ENCODE measurements at regions not wholly inside any gene's neighbourhood (a gene's known extent, or its start where the extent isn't known, plus 50 kb on each side); places are given as distances from the start of the nearest gene placed in this dataset.

- TF ChIP-seq POLR2AphosphoS5 (IDR thresholded peaks at IDR 0.05; ENCODE audit: borderline replicate concordance, low read depth, low read length) (no peak), EZH2 (IDR thresholded peaks at IDR 0.05) (no peak)
Measured at GRCh38 chr4:29131304-29131703, 1588.9 kb upstream of the PCDH7 start.
